8988T (cell line): ENCODE measurements at regions not wholly inside any gene's neighbourhood (a gene's known extent, or its start where the extent isn't known, plus 50 kb on each side); places are given as distances from the start of the nearest gene placed in this dataset.

Experiments
- DNase-seq: peaks from one replicate; pipeline ENCODE4 v3.0.0; 2011

DNA sequence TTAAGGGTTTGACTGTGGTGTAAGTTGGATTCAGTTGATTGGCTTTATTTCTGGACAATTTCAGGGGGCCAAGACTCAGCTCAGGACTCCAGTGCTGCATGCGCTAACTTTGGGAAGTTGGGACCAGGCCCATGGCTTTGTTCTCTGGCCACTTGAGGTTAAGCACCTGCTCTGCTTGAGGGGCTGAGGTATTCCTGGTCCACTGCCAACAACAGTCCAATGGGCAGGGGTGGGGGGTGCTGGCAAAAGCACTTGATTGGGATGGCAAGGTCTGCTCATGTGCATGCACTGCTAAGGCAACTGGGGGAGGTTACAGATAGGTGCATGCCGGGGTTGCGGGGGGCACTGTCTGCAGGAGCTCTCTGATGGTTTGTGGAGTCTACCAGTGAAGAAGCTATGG, 52.6 kb upstream of the ASB17 start:
- no peak for DNase-seq

- DNase-seq: no peak
Observed at GRCh38 chr1:75985827-75986226, 53.6 kb upstream of the ASB17 start.

GRCh38 chr1:75986478-75986877, 54.3 kb upstream of the ASB17 start:
- no peak for DNase-seq

GRCh38 chr1:75989121-75989520, 56.9 kb upstream of the ASB17 start:
- DNase-seq: no peak

- DNase-seq: no peak
Observed at GRCh38 chr1:75990686-75991085, 58.5 kb upstream of the ASB17 start.

- DNase-seq: peak; percentile 7
Observed at GRCh38 chr1:75991497-75992114, 59.4 kb upstream of the ASB17 start.

DNA sequence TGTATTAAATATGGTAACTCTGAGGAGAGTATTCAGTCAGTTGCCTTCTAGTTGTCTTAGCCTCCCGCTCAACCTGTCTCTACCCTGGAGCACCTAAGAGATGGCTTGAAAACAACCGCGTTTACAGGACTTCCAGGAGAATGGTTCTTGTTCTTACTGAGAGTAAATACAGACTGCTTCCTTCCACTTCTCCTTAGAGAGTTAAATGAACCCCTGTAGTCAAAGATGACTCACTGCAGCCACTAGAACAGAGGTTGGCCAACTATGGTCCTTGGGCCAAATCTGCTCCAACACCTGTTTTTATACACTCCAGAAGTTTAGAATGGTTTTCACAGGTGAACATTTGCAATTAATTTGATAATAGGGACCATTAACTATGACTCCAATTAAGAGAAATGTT, 60.1 kb upstream of the ASB17 start:
- no peak for DNase-seq

GRCh38 chr1:75993661-75994060, 61.5 kb upstream of the ASB17 start:
- no peak for DNase-seq

- DNase-seq: no peak
Observed at GRCh38 chr1:75996196-75996595, 64.0 kb upstream of the ASB17 start.

- DNase-seq: no peak
Observed at GRCh38 chr1:75999034-75999433, 66.8 kb upstream of the ASB17 start.

DNA sequence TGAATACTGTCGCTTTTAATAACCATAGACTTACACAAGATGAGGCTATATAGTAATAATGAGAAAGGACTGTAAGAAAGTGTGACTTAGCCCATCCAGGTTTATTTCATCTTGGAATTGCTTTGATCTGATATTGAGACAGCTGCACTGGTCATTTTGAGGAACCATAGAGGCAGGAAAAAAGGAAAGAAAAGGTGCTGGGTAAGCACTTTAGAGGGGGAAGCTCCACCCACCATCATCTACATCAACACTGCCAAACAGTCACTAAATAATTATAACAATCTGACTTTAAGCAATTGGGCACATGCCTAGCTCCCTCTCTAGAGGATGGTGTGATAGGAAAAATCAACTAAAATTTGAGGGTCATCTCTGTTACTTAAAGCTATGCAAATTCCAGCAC, 70.6 kb upstream of the ST6GALNAC3 start:
- DNase-seq: no peak

GRCh38 chr1:76005765-76006164, 68.8 kb upstream of the ST6GALNAC3 start:
- DNase-seq: no peak

DNA sequence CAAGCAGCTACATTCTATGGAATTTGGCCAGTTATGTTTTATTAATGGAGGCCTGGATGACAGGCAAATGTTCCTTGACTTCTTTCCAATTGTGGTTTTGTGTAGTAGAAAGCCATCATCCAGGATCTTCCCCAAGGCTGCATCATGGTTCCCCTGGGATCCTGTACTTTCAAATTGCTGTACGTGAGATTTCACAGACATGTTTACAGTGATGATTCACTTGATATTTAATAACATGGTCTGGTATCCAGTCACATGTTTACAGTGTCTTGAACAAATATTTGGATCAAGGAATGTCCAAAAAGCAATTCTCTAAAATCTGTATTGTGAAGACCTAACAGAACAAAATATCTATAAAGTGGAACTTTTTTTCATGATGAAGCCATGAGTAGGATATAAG, 68.3 kb upstream of the ST6GALNAC3 start:
- no peak for DNase-seq

- no peak for DNase-seq
Observed at GRCh38 chr1:76010802-76011201, 63.7 kb upstream of the ST6GALNAC3 start.

DNA sequence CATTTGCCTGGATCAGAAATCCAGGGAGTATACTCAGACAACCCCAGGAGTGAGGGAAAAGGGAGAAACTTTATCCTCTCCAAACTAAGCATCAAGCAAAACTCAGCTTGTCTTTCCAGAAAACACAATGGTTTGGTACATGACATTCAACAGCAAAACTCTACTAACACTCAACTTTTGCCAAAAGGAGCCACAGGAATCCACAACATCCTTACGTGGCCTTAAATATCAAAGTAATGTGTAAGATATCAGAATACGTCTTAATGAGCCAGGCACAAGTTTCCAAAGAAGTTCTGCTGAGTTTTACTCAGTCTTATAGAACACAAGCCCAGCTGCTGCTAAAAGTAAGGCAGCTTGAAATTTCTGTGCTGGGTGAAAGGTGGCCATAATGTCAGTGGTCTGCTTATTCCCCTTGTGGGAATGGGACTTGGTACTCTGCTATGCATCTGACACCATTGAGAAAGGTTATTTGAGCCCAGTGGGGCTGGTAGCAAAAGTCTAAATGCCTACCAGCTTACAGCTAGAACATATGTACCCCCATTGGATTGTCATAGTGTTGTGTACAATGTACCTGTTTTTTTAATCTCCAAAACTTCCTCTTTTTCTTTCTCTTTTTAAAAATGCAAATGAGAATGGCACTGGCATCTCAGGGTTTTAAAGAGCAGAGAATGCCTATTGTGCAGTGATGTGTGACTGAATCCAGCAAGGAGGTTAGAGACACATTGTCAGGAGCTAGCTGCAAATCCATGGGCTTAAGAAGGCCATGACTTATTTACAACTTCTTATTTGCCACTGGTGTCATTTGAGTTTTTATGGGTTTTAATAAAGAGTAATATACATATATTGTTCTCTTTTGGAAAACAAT, 62.0 kb upstream of the ST6GALNAC3 start:
- no peak for DNase-seq

- DNase-seq: no peak
Observed at GRCh38 chr1:76013206-76013581, 61.4 kb upstream of the ST6GALNAC3 start.

DNA sequence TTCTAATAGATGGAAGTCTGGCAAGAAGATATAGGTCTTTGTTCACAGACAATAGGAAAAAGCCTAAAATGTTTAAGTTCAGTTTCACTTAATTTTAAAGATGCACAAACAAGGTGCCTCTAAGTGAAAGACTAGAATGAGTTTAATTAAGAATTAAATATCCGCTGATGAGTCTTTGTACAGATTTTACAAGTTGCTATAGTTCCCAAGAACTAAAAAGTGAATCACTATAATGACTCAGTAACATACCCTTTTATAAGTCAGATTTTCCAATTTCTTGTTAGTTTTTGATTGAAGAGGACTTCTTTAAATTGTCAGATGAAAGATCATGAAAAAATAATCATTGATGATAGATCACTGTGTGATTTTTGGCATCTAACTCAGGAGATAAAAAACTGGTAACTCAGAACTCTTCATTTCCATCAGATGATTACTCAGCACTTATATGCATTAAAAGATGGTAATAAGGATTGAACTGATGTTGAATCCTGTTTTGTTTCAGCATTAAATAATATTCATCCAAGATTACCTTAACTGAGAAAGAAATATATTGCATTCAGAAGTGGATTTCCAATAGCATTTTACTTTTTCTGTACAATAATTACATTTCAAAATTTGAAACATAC, 59.0 kb upstream of the ST6GALNAC3 start:
- DNase-seq: no peak

DNA sequence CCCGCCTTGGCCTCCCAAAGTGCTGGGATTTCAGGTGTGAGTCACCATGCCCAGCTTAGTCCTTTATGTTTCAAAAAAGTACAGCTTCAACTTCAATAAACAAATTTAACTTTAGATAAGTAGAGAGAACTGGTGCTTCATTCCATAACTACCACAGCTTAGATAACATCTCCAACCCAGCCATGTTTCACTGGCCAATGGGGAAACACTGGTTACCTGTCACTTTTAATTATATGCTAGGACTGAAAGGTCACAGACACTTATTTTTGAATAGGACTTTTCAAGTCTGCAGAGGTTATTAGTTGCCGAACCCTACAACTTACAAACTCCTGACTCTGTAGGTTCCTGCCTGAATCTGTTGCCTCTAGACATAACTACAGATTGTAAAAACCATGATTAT, 56.5 kb upstream of the ST6GALNAC3 start:
- no peak for DNase-seq

- DNase-seq: no peak
Observed at GRCh38 chr1:76021846-76022245, 52.7 kb upstream of the ST6GALNAC3 start.

DNA sequence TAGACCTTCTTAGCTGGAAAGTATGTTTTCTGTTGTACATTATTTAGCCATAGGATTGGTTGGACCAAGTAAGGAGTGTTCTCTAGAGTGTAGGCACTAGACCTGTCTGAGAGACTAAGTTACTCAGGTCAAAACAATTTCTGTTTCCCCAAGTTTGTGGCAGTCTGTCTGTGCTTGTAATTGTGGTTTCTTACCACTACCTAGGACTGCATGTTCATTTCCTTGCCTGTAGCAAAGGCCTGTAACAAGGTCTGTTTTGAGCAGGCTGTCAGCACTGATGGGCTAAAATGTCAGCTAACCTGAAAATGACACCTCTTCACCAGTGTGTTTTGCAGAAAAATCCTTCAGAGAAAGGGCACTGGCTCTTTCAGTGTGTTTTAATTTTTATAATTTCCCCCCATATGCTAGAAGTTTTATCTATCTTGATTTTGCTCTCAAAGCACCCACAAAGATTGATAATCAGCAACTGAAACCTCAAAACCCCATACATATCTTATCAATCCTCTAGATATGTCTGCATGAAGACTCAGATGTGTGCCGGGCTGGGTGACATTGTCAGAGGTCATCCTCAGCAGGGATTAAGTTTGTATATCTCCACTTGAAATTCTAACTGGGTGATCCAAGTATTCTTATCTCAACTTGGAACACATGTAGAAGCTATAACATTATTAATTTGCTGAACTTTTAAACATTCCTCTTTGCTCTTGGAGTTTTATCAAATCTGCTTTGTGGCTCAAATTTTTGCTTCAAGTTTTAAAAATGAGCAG, 50.7 kb upstream of the ST6GALNAC3 start:
- DNase-seq: no peak
